ENCODE measurements at regions not wholly inside any gene's neighbourhood (a gene's known extent, or its start where the extent isn't known, plus 50 kb on each side); places are given as distances from the start of the nearest gene placed in this dataset.

DNA sequence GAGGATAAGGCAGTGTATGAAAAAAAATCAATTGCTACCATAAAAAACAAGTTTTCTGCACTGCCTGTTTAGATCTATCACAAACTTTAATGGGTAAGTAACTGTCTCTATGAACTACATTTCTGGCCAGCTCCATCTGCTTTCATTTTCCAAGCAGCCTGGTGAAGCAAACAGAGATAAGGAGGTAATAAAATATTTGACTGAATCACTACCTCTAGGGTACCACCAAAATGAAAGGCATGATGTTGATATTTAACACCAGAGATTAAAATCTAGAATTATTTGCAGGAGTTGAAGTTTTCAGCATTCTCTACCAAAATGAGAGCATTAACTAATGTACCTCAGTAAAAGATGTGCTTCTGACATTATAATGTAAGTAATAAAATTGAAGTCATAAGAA lies 863.5 kb upstream of the MGAT4C start:
- DNase-seq: no peak
- TF ChIP-seq POLR2A (IDR thresholded peaks at IDR 0.05): no peak
- TF ChIP-seq, protein P1, sequence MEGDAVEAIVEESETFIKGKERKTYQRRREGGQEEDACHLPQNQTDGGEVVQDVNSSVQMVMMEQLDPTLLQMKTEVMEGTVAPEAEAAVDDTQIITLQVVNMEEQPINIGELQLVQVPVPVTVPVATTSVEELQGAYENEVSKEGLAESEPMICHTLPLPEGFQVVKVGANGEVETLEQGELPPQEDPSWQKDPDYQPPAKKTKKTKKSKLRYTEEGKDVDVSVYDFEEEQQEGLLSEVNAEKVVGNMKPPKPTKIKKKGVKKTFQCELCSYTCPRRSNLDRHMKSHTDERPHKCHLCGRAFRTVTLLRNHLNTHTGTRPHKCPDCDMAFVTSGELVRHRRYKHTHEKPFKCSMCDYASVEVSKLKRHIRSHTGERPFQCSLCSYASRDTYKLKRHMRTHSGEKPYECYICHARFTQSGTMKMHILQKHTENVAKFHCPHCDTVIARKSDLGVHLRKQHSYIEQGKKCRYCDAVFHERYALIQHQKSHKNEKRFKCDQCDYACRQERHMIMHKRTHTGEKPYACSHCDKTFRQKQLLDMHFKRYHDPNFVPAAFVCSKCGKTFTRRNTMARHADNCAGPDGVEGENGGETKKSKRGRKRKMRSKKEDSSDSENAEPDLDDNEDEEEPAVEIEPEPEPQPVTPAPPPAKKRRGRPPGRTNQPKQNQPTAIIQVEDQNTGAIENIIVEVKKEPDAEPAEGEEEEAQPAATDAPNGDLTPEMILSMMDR (IDR thresholded peaks at IDR 0.05): no peak
- Histone ChIP-seq H3K27ac (no peak overlapping the region), H3K36me3 (no peaks in the 10 kb centered on the region), H3K4me1 (no peaks in the 10 kb centered on the region), H3K9me3 (no peaks in the 10 kb centered on the region), H3K4me3 (no peak overlapping the region), H3K27me3 (no peaks in the 10 kb centered on the region)
- intact Hi-C loops (cut with DNase I; ENCODE audit: low total_unique reads): no loop called here

- H3K36me3 ChIP-seq: no peaks in the 10 kb centered on the region
- DNase-seq: no peak
- H3K4me3 ChIP-seq: no peak overlapping the region
- no peaks in the 10 kb centered on the region for H3K9me3 ChIP-seq
- TF ChIP-seq POLR2A (IDR thresholded peaks at IDR 0.05): no peak
- TF ChIP-seq, protein P1 (IDR thresholded peaks at IDR 0.05): no peak
- H3K27me3 ChIP-seq: no peaks in the 10 kb centered on the region
- H3K27ac ChIP-seq: no peak overlapping the region
- intact Hi-C loops (cut with DNase I; ENCODE audit: low total_unique reads): no loop called here
- no peaks in the 10 kb centered on the region for H3K4me1 ChIP-seq
Measured at GRCh38 chr12:87117526-87117925, 861.3 kb upstream of the MGAT4C start.

DNA sequence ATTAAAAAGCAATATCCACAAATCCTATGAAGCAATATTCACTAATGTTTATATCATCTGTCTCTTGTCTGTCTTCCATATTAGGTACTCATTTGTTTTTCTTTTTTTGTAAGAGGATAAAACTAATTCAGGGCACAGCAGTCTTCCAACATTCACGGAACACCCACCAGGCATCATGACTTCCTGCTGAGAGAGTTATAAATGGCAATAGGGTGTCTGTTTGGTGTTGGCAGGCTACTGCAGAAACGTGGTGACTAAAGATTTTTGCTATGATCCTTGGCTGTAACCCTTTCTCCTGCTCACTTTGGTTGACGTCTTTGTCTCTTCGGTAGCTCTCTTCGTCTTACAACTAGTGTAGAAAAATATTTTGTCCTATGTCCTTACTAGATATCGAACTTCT lies 860.6 kb upstream of the MGAT4C start:
- TF ChIP-seq, protein P1 (IDR thresholded peaks at IDR 0.05): no peak
- TF ChIP-seq POLR2A (IDR thresholded peaks at IDR 0.05): no peak
- no peaks in the 10 kb centered on the region for H3K4me1 ChIP-seq
- no peaks in the 10 kb centered on the region for H3K36me3 ChIP-seq
- no peak overlapping the region for H3K4me3 ChIP-seq
- DNase-seq: no peak
- intact Hi-C loops (cut with DNase I; ENCODE audit: low total_unique reads): no loop called here
- H3K27me3 ChIP-seq: no peaks in the 10 kb centered on the region
- no peaks in the 10 kb centered on the region for H3K9me3 ChIP-seq
- no peak overlapping the region for H3K27ac ChIP-seq

DNA sequence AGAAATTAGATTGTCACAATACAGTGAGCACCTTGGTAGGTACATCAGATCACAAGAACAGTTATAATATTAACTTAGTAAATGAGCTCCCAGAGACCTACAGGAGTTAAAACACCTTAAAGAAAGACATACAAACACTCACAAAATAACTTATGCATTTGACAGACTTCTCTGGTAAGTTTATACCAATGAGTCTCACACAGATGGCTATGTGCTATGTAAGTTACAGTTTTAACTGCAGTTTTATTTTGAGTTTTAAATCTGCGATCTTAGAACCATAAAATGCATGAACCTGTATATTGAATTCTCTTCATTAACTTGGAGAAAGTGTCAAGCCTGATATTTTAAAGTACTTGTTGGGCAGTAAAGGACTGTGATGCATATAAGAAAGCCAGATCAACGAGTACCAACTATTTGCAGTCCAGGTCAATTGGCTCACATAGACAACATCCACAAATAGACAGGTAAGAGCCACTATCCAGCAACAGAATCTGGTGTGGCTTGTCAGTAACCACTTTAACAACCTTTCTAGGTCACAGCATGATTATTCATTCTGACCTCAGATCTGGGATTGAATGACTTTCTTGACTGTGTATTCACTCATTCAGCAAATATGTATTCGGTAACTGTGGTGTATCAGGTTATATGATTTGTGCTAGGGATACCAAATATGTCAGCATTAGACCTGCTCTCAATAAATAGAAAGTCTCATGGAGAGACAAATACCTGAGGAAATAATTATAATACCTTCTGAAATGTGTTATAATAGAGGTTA lies 856.6 kb upstream of the MGAT4C start:
- Histone ChIP-seq H3K9me3 (no peaks in the 10 kb centered on the region), H3K4me3 (no peak overlapping the region), H3K27me3 (no peaks in the 10 kb centered on the region), H3K36me3 (no peaks in the 10 kb centered on the region), H3K27ac (no peak overlapping the region), H3K4me1 (no peaks in the 10 kb centered on the region)
- intact Hi-C loops (cut with DNase I; ENCODE audit: low total_unique reads): no loop called here
- no peak for TF ChIP-seq POLR2A (IDR thresholded peaks at IDR 0.05)
- TF ChIP-seq, protein P1 (IDR thresholded peaks at IDR 0.05): no peak
- no peak for DNase-seq

DNA sequence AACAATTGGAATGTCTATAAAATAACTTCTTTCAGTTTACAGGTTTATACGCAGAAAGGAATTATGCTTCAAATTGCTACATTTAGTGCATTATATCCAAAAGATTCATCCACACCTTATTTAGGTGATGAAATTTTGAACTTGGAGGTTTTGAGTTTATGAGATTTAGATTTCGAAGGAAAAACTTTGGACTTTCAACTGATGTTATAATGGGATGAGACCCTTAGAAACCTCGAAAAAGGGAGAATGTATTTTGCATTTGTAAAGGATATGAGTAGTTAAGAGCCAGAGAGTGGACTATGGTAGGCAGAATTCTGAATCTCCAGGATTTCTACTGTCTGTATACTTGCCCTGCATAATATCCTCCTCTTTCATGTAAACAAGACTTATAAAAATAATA lies 851.6 kb upstream of the MGAT4C start:
- no peaks in the 10 kb centered on the region for H3K4me1 ChIP-seq
- TF ChIP-seq, protein P1 (IDR thresholded peaks at IDR 0.05): no peak
- no peak for TF ChIP-seq POLR2A (IDR thresholded peaks at IDR 0.05)
- no peaks in the 10 kb centered on the region for H3K9me3 ChIP-seq
- no peaks in the 10 kb centered on the region for H3K36me3 ChIP-seq
- intact Hi-C loops (cut with DNase I; ENCODE audit: low total_unique reads): no loop called here
- H3K27me3 ChIP-seq: no peaks in the 10 kb centered on the region
- DNase-seq: no peak
- H3K27ac ChIP-seq: no peak overlapping the region
- no peak overlapping the region for H3K4me3 ChIP-seq
